BJ (cell line): ENCODE measurements at regions not wholly inside any gene's neighbourhood (a gene's known extent, or its start where the extent isn't known, plus 50 kb on each side); places are given as distances from the start of the nearest gene placed in this dataset.

Source experiments
- CTCF ChIA-PET: fragments of 350-600 bp; formaldehyde crosslinking; extraction: SDS; loops from one replicate; lab custom pipeline; 2021; ENCODE audit warnings: antibody characterized with exemption, inconsistent platforms; lab: Yijun Ruan, JAX
- POLR2A ChIA-PET: fragments of 300-600 bp; sonication (Branson Sonifier 250); formaldehyde crosslinking; extraction: SDS; loops from one replicate; lab custom pipeline; 2021; ENCODE audit warnings: antibody characterized with exemption; lab: Charles Lee
- DNase-seq: peaks from one replicate; pipeline ENCODE4 v3.0.0-alpha.2; 2011; ENCODE audit warnings: low read depth
- H3K27me3 ChIP-seq: 2 replicates; pipeline ENCODE4 v1.6.0; 2011; ENCODE audit warnings: low read length; ENCODE audit not compliant: control insufficient read depth, insufficient read depth
- H3K36me3 ChIP-seq: 2 replicates; pipeline ENCODE4 v1.5.1; 2011; ENCODE audit warnings: low read length; ENCODE audit not compliant: control insufficient read depth, insufficient read depth
- H3K4me3 ChIP-seq: 2 replicates; pipeline ENCODE4 v1.5.1; 2011; ENCODE audit warnings: low read depth, mild to moderate bottlenecking, control low read depth, low read length
- TF ChIP-seq, protein P1 (sequence below): IDR thresholded peaks from 2 replicates; pipeline ENCODE4 v1.5.1; 2011; ENCODE audit warnings: low read depth, mild to moderate bottlenecking, control low read depth, inconsistent platforms, low read length, moderate library complexity; ENCODE audit not compliant: insufficient read depth

GRCh38 chr14:65223636-65224035 is 121.3 kb upstream of the MAX start:
- CTCF ChIA-PET = interaction anchor here (1.0 to 2.9 kb wide), 4 partner anchors 10 to 189 kb away, joined by 3 to 14 read pairs (median 5); partner anchors contain the start of gene FUT8
- no peaks in the 10 kb centered on the region for H3K36me3 ChIP-seq
- TF ChIP-seq, protein P1, sequence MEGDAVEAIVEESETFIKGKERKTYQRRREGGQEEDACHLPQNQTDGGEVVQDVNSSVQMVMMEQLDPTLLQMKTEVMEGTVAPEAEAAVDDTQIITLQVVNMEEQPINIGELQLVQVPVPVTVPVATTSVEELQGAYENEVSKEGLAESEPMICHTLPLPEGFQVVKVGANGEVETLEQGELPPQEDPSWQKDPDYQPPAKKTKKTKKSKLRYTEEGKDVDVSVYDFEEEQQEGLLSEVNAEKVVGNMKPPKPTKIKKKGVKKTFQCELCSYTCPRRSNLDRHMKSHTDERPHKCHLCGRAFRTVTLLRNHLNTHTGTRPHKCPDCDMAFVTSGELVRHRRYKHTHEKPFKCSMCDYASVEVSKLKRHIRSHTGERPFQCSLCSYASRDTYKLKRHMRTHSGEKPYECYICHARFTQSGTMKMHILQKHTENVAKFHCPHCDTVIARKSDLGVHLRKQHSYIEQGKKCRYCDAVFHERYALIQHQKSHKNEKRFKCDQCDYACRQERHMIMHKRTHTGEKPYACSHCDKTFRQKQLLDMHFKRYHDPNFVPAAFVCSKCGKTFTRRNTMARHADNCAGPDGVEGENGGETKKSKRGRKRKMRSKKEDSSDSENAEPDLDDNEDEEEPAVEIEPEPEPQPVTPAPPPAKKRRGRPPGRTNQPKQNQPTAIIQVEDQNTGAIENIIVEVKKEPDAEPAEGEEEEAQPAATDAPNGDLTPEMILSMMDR = no peak
- no peaks in the 10 kb centered on the region for H3K27me3 ChIP-seq
- DNase-seq = no peak
- POLR2A ChIA-PET = no interaction called here
- H3K4me3 ChIP-seq = no peak overlapping the region

- DNase-seq = no peak
These were observed 122.5 kb upstream of the MAX start for GRCh38 chr14:65224799-65225198.

GRCh38 chr14:65225299-65226159 is 123.2 kb upstream of the MAX start:
- no peak overlapping the region for H3K4me3 ChIP-seq
- CTCF ChIA-PET = interaction anchor here (1.0 to 3.1 kb wide), 7 partner anchors 12 to 190 kb away, joined by 3 to 21 read pairs (median 5); partner anchors contain the start of gene FUT8
- POLR2A ChIA-PET = no interaction called here
- no peaks in the 10 kb centered on the region for H3K27me3 ChIP-seq
- no peak for DNase-seq
- H3K36me3 ChIP-seq = no peaks in the 10 kb centered on the region
- TF ChIP-seq, protein P1 = no peak

More at GRCh38 chr14:65224799-65225198, 122.5 kb upstream of the MAX start:
- ChIA-PET CTCF (interaction anchor here (1.0 to 3.1 kb wide), 5 partner anchors 11 to 187 kb away, joined by 3 to 21 read pairs (median 4); partner anchors contain the start of gene FUT8), POLR2A (no interaction called here)
- no peaks in the 10 kb centered on the region for H3K36me3 ChIP-seq
- TF ChIP-seq, protein P1 = no peak
- H3K4me3 ChIP-seq = no peak overlapping the region
- no peaks in the 10 kb centered on the region for H3K27me3 ChIP-seq

- no peak overlapping the region for H3K4me3 ChIP-seq
- no peaks in the 10 kb centered on the region for H3K27me3 ChIP-seq
- TF ChIP-seq, protein P1 = no peak
- CTCF ChIA-PET = interaction anchor here (1.3 to 3.1 kb wide), 4 partner anchors 10 to 188 kb away, joined by 4 to 21 read pairs (median 6); partner anchors contain the start of gene FUT8
- no peak for DNase-seq
- H3K36me3 ChIP-seq = no peaks in the 10 kb centered on the region
- POLR2A ChIA-PET = interaction anchor here (0.7 kb wide), 1 partner anchor 184 kb away, joined by 3 read pairs; no protein-coding TSS in a partner anchor
These were observed 124.7 kb upstream of the MAX start for GRCh38 chr14:65226824-65227604.
